ENCODE measurements at regions not wholly inside any gene's neighbourhood (a gene's known extent, or its start where the extent isn't known, plus 50 kb on each side); places are given as distances from the start of the nearest gene placed in this dataset.
"Not testable (repeated sequence)": the region's sequence is repeated elsewhere in the genome, so short reads cannot be mapped to it uniquely, and the experiment has no call there.

GRCh38 chr20:25862967-25863530, 166.4 kb upstream of the ZNF337 start:
- peak overlapping the region; percentile 14 to 58 (median 54) for H3K4me3 ChIP-seq
- 1% methylated on average over 53 of the region's 53 CpGs for WGBS, 2 donors
- H3K9me3 ChIP-seq; H3K36me3 ChIP-seq; intact Hi-C loops (cut with DNase I): not testable (repeated sequence)
- H3K27me3 ChIP-seq = peaks cover 0 to 62% (median 3%) of the 10 kb centered on the region in 7 donors
- peak in 5 of 9 donors; percentile 13 to 41 (median 32) for TF ChIP-seq CTCF (IDR thresholded peaks at IDR 0.05)
- H3K4me1 ChIP-seq = peaks cover 4 to 67% (median 24%) of the 10 kb centered on the region in 9 donors
- H3K27ac ChIP-seq = peak overlapping the region in 5 of 10 donors; percentile 25 to 65 (median 51)
- ATAC-seq (peak; percentile 25 to 78 (median 59)), DNase-seq (peak; percentile 90 to 96)

- DNase-seq (no peak), ATAC-seq (no peak)
- Histone ChIP-seq H3K27me3 (peaks cover 0 to 62% (median 3%) of the 10 kb centered on the region in 7 donors), H3K36me3 (no peaks in the 10 kb centered on the region), H3K4me1 (peaks cover 5 to 54% (median 19%) of the 10 kb centered on the region in 9 donors), H3K27ac (peak overlapping the region in 1 of 10 donors; percentile 12), H3K9me3 (no peaks in the 10 kb centered on the region), H3K4me3 (peak overlapping the region in 5 of 10 donors; percentile 37 to 62 (median 39))
- WGBS, 2 donors = 41 to 51% methylated on average over 23 of the region's 23 CpGs
- TF ChIP-seq CTCF (IDR thresholded peaks at IDR 0.05) = no peak
- intact Hi-C loops (cut with DNase I) = no loop called here
Observed at GRCh38 chr20:25860531-25861150, 164.0 kb upstream of the ZNF337 start.

DNA sequence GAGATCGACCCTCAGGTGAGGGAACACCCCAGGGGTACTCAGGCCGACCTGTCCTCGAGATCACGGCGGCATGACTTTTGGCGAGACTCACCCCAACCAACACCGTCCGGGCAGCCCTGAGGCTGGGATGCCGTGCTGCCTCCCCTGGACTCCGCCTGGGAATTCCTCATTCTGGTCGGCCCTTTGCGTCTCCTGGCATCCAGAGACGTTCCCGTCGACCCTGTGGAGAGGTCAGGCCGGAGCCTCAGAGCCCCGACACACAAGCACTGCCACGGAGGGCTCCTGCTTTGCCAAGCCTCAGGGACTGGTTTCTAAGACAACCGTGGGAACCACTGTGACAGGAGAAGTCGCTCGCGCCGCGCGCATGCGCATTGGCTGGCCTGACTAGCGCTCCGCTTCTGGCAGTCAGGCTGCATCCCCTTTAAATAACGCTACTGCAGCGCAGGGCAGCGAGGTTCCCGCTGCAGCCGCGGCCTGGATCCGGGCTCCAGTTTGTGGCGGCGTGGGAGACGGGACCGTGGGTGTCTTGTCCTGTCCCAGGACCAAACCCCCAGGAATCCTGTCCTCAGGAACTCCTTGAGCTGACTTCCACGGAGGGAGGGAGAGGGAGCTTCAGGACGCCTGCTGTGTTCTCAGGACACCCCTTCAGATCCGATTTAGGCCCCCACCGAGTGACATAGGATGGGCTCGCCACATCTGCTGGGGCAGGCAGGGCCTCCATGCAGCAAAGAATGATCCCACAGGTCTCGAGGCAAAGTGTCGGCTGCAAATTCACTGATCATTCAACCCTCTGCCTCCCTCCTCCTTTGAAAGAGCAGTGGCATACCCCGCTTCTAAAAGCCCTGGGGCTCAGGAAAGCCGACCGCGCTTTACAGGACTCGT, 163.2 kb upstream of the ZNF337 start:
- 16% methylated on average over 51 of the region's 51 CpGs for WGBS, 2 donors
- Histone ChIP-seq H3K27me3 (peaks cover 0 to 61% (median 3%) of the 10 kb centered on the region in 7 donors), H3K4me1 (peaks cover 5 to 50% (median 19%) of the 10 kb centered on the region in 9 donors), H3K4me3 (peak overlapping the region in 9 of 10 donors; percentile 16 to 62 (median 37)), H3K27ac (peak overlapping the region in 2 of 10 donors; percentile 10 to 12), H3K36me3 (no peaks in the 10 kb centered on the region), H3K9me3 (no peaks in the 10 kb centered on the region)
- no peak for TF ChIP-seq CTCF (IDR thresholded peaks at IDR 0.05)
- peak; percentile 32 to 77 (median 68) for ATAC-seq
- peak; percentile 79 to 89 for DNase-seq
- intact Hi-C loops (cut with DNase I) = no loop called here

Measured in heart right ventricle (tissue), 16 donors.